Cardiac muscle cell (in vitro differentiated cells and primary cell): ENCODE measurements at regions not wholly inside any gene's neighbourhood (a gene's known extent, or its start where the extent isn't known, plus 50 kb on each side); places are given as distances from the start of the nearest gene placed in this dataset.

Source experiments
- DNase-seq, 2 donors: peaks; one replicate each; pipeline versions ENCODE4 v3.0.0 to v3.0.0-alpha.2; 2010 to 2017; ENCODE audit warnings: low read depth in 1 of 2, low spot score in 1 of 2
- H3K27ac ChIP-seq: fragments of 200-600 bp; sonication (generic); 2 replicates; pipeline ENCODE4 v1.5.1; 2016
- H3K27me3 ChIP-seq: fragments of 200-600 bp; sonication (generic); 2 replicates; pipeline ENCODE4 v1.6.0; 2016; ENCODE audit warnings: control low read depth
- H3K36me3 ChIP-seq: fragments of 200-600 bp; sonication (generic); 2 replicates; pipeline ENCODE4 v1.5.1; 2016; ENCODE audit warnings: control low read depth
- H3K4me1 ChIP-seq: fragments of 200-600 bp; sonication (generic); 2 replicates; pipeline ENCODE4 v1.8.1; 2017; ENCODE audit warnings: low read depth, mild to moderate bottlenecking, mixed run types
- H3K4me3 ChIP-seq: fragments of 200-600 bp; sonication (generic); 2 replicates; pipeline ENCODE4 v1.5.1; 2016; ENCODE audit warnings: mild to moderate bottlenecking
- H3K9me3 ChIP-seq: fragments of 200-600 bp; sonication (generic); 2 replicates; pipeline ENCODE4 v1.5.1; 2017; ENCODE audit warnings: low read depth, mild to moderate bottlenecking, control low read depth
- TF ChIP-seq, protein P1 (sequence below): IDR thresholded peaks from 2 replicates; pipeline ENCODE4 v1.5.1; 2012; ENCODE audit warnings: low read depth, mild to moderate bottlenecking, low read length

DNA sequence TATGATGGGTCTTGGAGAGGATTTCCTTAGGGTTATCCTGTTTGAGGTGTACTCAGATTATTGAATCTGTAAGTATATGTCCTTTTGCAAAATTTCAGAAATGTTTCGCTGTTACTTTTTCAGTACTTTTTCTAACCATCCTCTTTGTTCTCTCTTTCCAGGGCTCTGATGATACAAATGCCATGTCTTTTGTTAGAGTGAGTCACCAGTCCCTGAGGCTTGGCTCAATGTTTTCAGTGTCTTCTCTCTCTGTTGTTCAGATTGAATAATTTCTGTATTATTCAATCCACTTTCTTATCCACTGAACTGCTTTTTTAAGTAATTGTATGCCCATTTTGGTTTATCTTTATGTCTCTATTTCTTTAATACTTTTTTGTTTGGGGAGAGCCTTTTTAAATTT lies 449.4 kb downstream of the TNS3 start:
- no peak overlapping the region for H3K27ac ChIP-seq
- no peaks in the 10 kb centered on the region for H3K27me3 ChIP-seq
- no peaks in the 10 kb centered on the region for H3K9me3 ChIP-seq
- H3K36me3 ChIP-seq, result no peaks in the 10 kb centered on the region
- no peak for DNase-seq
- H3K4me1 ChIP-seq, result no peaks in the 10 kb centered on the region
- H3K4me3 ChIP-seq, result no peak overlapping the region
- TF ChIP-seq, protein P1, sequence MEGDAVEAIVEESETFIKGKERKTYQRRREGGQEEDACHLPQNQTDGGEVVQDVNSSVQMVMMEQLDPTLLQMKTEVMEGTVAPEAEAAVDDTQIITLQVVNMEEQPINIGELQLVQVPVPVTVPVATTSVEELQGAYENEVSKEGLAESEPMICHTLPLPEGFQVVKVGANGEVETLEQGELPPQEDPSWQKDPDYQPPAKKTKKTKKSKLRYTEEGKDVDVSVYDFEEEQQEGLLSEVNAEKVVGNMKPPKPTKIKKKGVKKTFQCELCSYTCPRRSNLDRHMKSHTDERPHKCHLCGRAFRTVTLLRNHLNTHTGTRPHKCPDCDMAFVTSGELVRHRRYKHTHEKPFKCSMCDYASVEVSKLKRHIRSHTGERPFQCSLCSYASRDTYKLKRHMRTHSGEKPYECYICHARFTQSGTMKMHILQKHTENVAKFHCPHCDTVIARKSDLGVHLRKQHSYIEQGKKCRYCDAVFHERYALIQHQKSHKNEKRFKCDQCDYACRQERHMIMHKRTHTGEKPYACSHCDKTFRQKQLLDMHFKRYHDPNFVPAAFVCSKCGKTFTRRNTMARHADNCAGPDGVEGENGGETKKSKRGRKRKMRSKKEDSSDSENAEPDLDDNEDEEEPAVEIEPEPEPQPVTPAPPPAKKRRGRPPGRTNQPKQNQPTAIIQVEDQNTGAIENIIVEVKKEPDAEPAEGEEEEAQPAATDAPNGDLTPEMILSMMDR, result no peak

DNA sequence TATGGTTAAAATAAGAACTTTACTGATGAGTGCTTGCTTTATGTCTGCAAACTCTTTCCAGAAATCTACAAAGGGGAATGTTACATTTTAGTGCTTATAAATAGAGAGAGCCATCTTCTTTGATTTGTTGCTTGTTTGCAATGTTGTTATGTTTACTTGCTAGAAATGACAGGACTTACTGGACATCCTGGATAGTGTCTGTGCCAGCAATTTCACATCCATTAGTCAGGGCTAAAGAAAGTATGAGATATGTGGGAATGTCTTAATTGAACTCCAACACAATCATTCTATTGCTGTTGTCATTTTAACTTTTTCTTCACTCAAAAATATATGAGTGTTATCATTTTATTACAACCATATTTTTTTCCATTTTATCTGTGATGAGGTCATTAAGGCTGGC lies 453.2 kb downstream of the TNS3 start:
- H3K36me3 ChIP-seq, result no peaks in the 10 kb centered on the region
- no peak overlapping the region for H3K4me3 ChIP-seq
- H3K9me3 ChIP-seq, result no peaks in the 10 kb centered on the region
- no peaks in the 10 kb centered on the region for H3K27me3 ChIP-seq
- DNase-seq, result no peak
- H3K27ac ChIP-seq, result no peak overlapping the region
- TF ChIP-seq, protein P1, result no peak
- no peaks in the 10 kb centered on the region for H3K4me1 ChIP-seq

DNA sequence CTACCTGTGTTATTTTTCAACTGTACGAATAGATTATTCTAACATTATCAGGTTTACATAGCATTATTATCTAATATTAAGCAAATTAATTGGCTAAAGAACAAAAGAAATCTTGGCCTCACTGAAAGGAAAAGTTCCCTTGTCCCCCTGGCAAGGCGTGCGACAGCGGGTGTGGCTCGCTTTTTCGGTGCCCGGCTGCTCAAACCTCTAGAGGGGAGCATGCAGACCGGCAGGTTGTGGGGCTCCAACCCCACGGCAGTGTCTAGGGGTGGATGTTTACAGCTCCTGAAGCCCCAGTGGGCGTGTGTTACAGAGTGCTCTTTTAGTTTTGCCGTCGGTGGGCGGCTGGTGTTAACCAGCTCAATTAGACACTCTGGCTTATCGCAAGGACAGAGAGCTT lies 456.4 kb downstream of the TNS3 start:
- Histone ChIP-seq H3K27me3 (no peaks in the 10 kb centered on the region), H3K4me3 (no peak overlapping the region), H3K36me3 (no peaks in the 10 kb centered on the region), H3K4me1 (no peaks in the 10 kb centered on the region), H3K27ac (no peak overlapping the region), H3K9me3 (no peaks in the 10 kb centered on the region)
- DNase-seq, result no peak
- TF ChIP-seq, protein P1, result no peak

DNA sequence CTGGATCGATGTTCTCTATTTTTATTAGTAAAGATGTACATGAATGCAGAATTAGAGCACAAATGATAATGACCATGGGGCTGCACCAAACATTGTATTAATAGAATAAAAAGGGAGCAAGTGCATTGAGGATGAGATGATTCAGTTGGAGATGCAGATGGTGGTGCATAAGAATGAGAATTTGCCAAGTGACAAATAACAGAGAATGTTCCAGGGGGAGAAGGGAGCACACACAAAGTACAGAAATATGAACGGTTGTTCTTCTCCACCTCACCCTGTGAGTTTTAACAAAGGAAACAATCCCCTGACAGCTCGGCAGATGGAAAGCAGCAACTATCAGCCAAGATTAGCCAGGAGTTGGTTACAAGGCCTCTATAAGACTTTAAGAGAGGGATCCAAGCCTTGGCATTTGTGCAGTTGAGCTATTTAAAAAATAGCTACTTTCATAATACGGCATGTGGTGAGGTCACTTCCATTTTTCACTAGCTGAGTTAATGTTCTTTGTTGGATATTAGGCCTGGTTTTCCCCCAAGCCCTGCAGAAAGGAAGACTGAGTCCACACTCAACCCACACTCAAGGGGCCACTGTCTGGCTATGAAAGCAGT lies 462.5 kb downstream of the TNS3 start:
- Histone ChIP-seq H3K4me1 (no peaks in the 10 kb centered on the region), H3K27ac (no peak overlapping the region), H3K27me3 (no peaks in the 10 kb centered on the region), H3K4me3 (no peak overlapping the region), H3K9me3 (no peaks in the 10 kb centered on the region), H3K36me3 (no peaks in the 10 kb centered on the region)
- peak in 1 of 2 donors; percentile 11 for DNase-seq
- TF ChIP-seq, protein P1, result no peak

DNA sequence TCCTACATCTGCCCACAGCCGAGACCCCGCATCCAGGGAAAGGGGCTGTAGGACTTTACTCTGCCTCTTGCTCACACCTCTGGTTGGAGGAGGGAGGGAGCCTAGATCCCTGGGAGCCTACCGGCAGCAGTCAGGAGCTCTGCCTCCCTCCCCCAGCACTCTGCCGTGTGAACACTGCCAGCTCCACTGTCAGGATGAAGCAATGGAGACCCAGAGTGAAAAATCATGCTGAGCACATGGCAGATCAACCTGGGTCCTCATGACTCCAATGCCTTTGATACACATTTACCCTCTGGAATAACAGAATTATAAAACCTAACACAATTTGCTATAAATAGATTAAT lies 477.7 kb downstream of the TNS3 start:
- Histone ChIP-seq H3K4me3 (no peak overlapping the region), H3K4me1 (no peaks in the 10 kb centered on the region), H3K9me3 (no peaks in the 10 kb centered on the region), H3K27ac (no peak overlapping the region), H3K27me3 (no peaks in the 10 kb centered on the region), H3K36me3 (no peaks in the 10 kb centered on the region)
- peak in 1 of 2 donors; percentile 38 for DNase-seq
- TF ChIP-seq, protein P1, result no peak
